ENCODE measurements at regions not wholly inside any gene's neighbourhood (a gene's known extent, or its start where the extent isn't known, plus 50 kb on each side); places are given as distances from the start of the nearest gene placed in this dataset.

DNA sequence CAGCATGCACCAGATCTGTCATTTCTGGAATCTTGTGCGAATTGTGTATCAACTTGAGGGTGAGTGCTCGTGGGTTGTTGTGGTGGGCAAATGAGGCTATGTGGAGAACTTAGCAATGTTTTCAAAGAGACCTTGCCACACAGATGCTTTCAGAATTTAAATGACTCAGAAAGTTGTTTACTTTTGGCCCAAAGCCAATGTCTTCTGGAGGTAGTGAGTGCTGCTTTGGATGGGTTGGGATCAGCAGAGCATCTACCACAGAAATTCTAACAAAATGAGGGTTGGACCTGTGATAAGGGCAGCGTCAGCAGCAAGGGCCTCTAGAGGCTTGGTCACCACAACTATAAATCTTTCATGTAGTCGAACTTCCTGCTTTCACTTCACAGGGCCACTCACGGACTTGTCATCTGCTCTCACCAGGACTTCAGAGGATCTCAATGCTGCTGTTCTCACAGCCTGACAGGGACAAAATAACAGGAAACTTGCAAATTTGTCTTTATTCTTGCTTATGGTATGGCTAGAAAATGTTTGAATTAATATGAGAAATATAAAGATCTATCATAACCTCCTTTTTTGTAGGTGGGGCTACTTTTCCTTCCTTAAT is 111.4 kb downstream of the DACT1 start:
- Histone ChIP-seq H3K36me3 (no peaks in the 10 kb centered on the region), H3K27ac (no peak overlapping the region), H3K4me1 (replicated peaks) (no peaks in the 10 kb centered on the region), H3K9me3 (no peaks in the 10 kb centered on the region), H3K27me3 (replicated peaks; ENCODE audit: insufficient read depth) (no peaks in the 10 kb centered on the region), H3K4me3 (no peak overlapping the region)
- intact Hi-C loops (cut with DNase I): no loop called here
- TF ChIP-seq, protein P1, sequence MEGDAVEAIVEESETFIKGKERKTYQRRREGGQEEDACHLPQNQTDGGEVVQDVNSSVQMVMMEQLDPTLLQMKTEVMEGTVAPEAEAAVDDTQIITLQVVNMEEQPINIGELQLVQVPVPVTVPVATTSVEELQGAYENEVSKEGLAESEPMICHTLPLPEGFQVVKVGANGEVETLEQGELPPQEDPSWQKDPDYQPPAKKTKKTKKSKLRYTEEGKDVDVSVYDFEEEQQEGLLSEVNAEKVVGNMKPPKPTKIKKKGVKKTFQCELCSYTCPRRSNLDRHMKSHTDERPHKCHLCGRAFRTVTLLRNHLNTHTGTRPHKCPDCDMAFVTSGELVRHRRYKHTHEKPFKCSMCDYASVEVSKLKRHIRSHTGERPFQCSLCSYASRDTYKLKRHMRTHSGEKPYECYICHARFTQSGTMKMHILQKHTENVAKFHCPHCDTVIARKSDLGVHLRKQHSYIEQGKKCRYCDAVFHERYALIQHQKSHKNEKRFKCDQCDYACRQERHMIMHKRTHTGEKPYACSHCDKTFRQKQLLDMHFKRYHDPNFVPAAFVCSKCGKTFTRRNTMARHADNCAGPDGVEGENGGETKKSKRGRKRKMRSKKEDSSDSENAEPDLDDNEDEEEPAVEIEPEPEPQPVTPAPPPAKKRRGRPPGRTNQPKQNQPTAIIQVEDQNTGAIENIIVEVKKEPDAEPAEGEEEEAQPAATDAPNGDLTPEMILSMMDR (IDR thresholded peaks at IDR 0.05): no peak
- no peak for TF ChIP-seq POLR2AphosphoS5 (IDR thresholded peaks at IDR 0.05)
- no peak for TF ChIP-seq POLR2A (IDR thresholded peaks at IDR 0.05)
- DNase-seq (ENCODE audit: low spot score): peak; percentile 13
- 42% methylated on average over 5 of the region's 5 CpGs for WGBS

DNA sequence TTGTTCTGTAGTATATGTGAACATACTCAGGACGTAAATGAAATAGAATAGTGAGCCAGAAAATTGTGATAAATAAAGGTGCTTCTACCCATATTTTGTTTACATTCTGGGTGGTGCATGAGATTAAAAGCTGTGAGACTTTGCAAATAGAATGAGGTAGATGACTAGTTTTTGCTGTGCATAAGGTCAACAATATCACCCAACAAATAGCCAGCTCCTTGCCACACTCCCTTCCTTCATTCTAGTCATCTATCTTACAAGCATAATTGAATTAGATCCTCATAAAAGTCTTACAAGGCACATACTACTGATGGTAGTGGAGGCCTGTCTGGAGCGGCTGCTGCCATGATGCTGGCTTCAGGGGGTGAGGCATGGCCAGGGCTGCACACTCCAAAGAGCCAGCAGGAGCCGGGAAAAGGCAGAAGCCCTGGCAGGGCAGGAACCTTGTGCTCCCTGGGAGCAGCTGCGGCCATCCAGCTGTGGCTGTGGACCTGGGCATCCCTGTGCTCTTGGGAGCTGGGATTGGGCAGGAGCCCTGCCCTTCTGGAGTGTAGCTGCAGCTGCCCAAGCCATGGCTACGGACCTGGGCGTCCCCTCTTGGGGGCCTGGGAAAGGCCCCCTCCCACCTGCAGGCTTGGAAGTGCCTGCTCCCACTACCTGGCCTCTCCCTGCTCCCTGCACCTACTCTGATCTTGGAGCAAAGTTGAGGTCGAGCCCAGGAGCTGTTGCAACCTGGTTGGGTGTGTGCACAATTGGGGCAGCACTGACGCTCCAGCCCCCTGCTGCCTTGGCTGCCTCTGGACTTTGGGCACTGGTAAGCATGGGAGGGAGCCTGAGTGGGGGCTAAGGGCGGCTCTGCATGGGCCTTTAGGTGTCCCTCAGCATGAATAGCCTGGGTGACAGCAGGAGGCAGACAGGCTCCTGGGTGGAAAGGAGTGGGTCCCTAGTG is 112.8 kb downstream of the DACT1 start:
- Histone ChIP-seq H3K27ac (no peak overlapping the region), H3K9me3 (no peaks in the 10 kb centered on the region), H3K4me3 (no peak overlapping the region), H3K4me1 (replicated peaks) (no peaks in the 10 kb centered on the region), H3K27me3 (replicated peaks; ENCODE audit: insufficient read depth) (no peaks in the 10 kb centered on the region), H3K36me3 (no peaks in the 10 kb centered on the region)
- WGBS: 83% methylated on average over 9 of the region's 9 CpGs
- DNase-seq (ENCODE audit: low spot score): no peak
- intact Hi-C loops (cut with DNase I): no loop called here
- TF ChIP-seq POLR2AphosphoS5 (IDR thresholded peaks at IDR 0.05) (no peak), POLR2A (IDR thresholded peaks at IDR 0.05) (no peak)
- TF ChIP-seq, protein P1 (IDR thresholded peaks at IDR 0.05): no peak

DNA sequence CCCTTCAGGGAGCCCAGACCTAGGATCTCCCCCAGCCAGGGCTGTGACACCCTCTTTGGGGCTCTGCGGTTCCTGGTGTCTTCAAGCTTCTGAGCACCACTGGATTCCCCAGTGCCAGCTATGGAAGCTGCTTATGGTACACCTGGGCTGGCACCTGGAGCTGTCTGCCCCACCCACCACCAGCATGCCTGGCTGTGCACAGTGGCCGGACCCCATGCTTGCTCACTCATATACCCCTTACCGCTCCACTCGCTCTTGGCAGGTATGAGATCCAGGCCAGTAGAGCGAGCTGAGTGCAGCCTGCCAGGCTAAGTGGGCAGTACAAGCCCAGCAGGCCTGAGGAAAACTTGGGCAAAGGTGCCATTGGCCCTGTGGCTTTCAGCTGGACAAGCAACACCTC is 114.0 kb downstream of the DACT1 start:
- no peak overlapping the region for H3K4me3 ChIP-seq
- TF ChIP-seq POLR2A (IDR thresholded peaks at IDR 0.05) (no peak), POLR2AphosphoS5 (IDR thresholded peaks at IDR 0.05) (no peak)
- TF ChIP-seq, protein P1 (IDR thresholded peaks at IDR 0.05): no peak
- intact Hi-C loops (cut with DNase I): no loop called here
- H3K4me1 ChIP-seq (replicated peaks): no peaks in the 10 kb centered on the region
- WGBS: 86% methylated on average over 5 of the region's 5 CpGs
- no peaks in the 10 kb centered on the region for H3K9me3 ChIP-seq
- H3K27me3 ChIP-seq (replicated peaks; ENCODE audit: insufficient read depth): no peaks in the 10 kb centered on the region
- no peak for DNase-seq (ENCODE audit: low spot score)
- peak overlapping the region in 1 of 2 donors; percentile 26 for H3K27ac ChIP-seq
- H3K36me3 ChIP-seq: no peaks in the 10 kb centered on the region

DNA sequence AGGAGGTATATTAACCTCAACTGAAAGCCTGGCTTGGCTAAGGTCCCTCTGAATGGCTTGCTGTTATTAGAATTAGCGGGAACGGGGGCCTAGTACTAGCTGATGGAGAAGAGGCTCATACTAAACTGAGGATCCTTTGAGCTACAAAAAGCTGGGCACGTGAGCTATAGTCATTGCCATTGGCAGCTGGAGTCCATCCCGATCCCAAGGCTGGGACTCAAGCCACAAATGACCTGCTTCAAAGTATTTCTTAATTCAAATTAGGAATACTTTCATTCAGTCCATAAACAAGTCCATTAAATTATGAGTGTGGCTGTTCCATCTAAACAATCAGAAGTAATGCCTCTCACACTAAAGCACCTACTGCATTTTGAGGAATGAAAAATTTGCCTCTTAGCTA is 114.5 kb downstream of the DACT1 start:
- Histone ChIP-seq H3K27ac (peak overlapping the region; percentile 26 to 41), H3K4me1 (replicated peaks) (no peaks in the 10 kb centered on the region), H3K36me3 (no peaks in the 10 kb centered on the region), H3K27me3 (replicated peaks; ENCODE audit: insufficient read depth) (no peaks in the 10 kb centered on the region), H3K4me3 (no peak overlapping the region), H3K9me3 (no peaks in the 10 kb centered on the region)
- 46% methylated on average over 4 of the region's 4 CpGs for WGBS
- intact Hi-C loops (cut with DNase I): no loop called here
- no peak for DNase-seq (ENCODE audit: low spot score)
- TF ChIP-seq, protein P1 (IDR thresholded peaks at IDR 0.05): no peak
- no peak for TF ChIP-seq POLR2AphosphoS5 (IDR thresholded peaks at IDR 0.05)
- no peak for TF ChIP-seq POLR2A (IDR thresholded peaks at IDR 0.05)

All from prostate gland (tissue), 2 donors.